Natural killer cell (primary cell): ENCODE measurements at regions not wholly inside any gene's neighbourhood (a gene's known extent, or its start where the extent isn't known, plus 50 kb on each side); places are given as distances from the start of the nearest gene placed in this dataset.

ENCODE experiments used
- ATAC-seq, 3 donors: fragments of 150-1000 bp in 2 of 3; fragments of 200-7000 bp in 1 of 3; cut with Tn5 transposase; 1 replicate in 1 of 3; 2 replicates in 2 of 3; pipeline ENCODE4 v1.10.0; 2021; ENCODE audit warnings: mild to moderate bottlenecking in 2 of 3, moderate library complexity in 2 of 3
- DNase-seq, 2 donors: peaks; one replicate each; pipeline versions ENCODE4 v3.0.0 to v3.0.0-alpha.2; 2013 to 2021; ENCODE audit warnings: mixed read lengths in 1 of 2
- H3K27ac ChIP-seq: one replicate; pipeline ENCODE4 v1.5.1; 2013; ENCODE audit warnings: mild to moderate bottlenecking, low read length
- H3K27me3 ChIP-seq: one replicate; pipeline ENCODE4 v1.6.1; 2013; ENCODE audit warnings: low read length; ENCODE audit not compliant: control insufficient read depth, insufficient read depth
- H3K36me3 ChIP-seq: one replicate; pipeline ENCODE4 v1.6.1; 2013; ENCODE audit warnings: low read length; ENCODE audit not compliant: control insufficient read depth, insufficient read depth
- H3K4me1 ChIP-seq: one replicate; pipeline ENCODE4 v1.6.1; 2013; ENCODE audit warnings: low read length; ENCODE audit not compliant: control insufficient read depth, insufficient read depth
- H3K4me3 ChIP-seq: one replicate; pipeline ENCODE4 v1.5.1; 2013; ENCODE audit warnings: low read length
- H3K9me3 ChIP-seq: one replicate; pipeline ENCODE4 v1.6.1; 2013; ENCODE audit warnings: low read length; ENCODE audit not compliant: control insufficient read depth, insufficient read depth
- H3K27ac Mint-ChIP-seq, 2 donors: one replicate each; pipeline ENCODE4 v1.8.0; 2022; ENCODE audit warnings: mild to moderate bottlenecking in 2 of 2, mixed read lengths in 2 of 2, moderate library complexity in 1 of 2
- H3K27me3 Mint-ChIP-seq, 2 donors: one replicate each; pipeline ENCODE4 v1.8.0; 2022; ENCODE audit warnings: low read depth in 2 of 2, mixed read lengths in 2 of 2
- H3K36me3 Mint-ChIP-seq: one replicate; pipeline ENCODE4 v1.8.0; 2022; ENCODE audit warnings: mixed read lengths
- H3K4me1 Mint-ChIP-seq, 2 donors: one replicate each; pipeline ENCODE4 v1.8.0; 2022; ENCODE audit warnings: mixed read lengths in 2 of 2
- H3K4me3 Mint-ChIP-seq: one replicate; pipeline ENCODE4 v1.8.0; 2022; ENCODE audit warnings: mild to moderate bottlenecking, moderate library complexity, mixed read lengths
- H3K9me3 Mint-ChIP-seq, 2 donors: one replicate each; pipeline ENCODE4 v1.8.0; 2022; ENCODE audit warnings: mixed read lengths in 2 of 2
- CTCF ChIP-seq: fragments of 200-600 bp; IDR thresholded peaks from one replicate; pipeline ENCODE4 v1.8.0; 2022; ENCODE audit warnings: antibody characterized with exemption
- WGBS: methylation state at CpG from one replicate; pipeline ENCODE4 v1.1.7; 2013; ENCODE audit warnings: missing lambda C conversion rate; ENCODE audit not compliant: insufficient coverage; 5-methylcytosine and 5-hydroxymethylcytosine counted together
- intact Hi-C: fragments of 100-400 bp; cut with micrococcal nuclease; formaldehyde crosslinking; loops from one replicate; pipeline ENCODE4 v1.14.2; 2022

- Histone ChIP-seq H3K4me1 (no peaks in the 10 kb centered on the region), H3K4me3 (no peak overlapping the region), H3K9me3 (peaks cover 8% of the 10 kb centered on the region), H3K27ac (no peak overlapping the region), H3K27me3 (no peaks in the 10 kb centered on the region), H3K36me3 (no peaks in the 10 kb centered on the region)
- no peak overlapping the region for H3K27ac Mint-ChIP-seq
- peaks cover 11% of the 10 kb centered on the region for H3K36me3 Mint-ChIP-seq
- WGBS = 100% methylated on average over 1 of the region's 1 CpG
- no peak for TF ChIP-seq CTCF
- H3K9me3 Mint-ChIP-seq = peaks cover 15 to 25% of the 10 kb centered on the region in 2 donors
- ATAC-seq (no peak), DNase-seq (no peak)
- H3K4me3 Mint-ChIP-seq = no peak overlapping the region
- H3K4me1 Mint-ChIP-seq = no peaks in the 10 kb centered on the region
- intact Hi-C loops = no loop called here
- H3K27me3 Mint-ChIP-seq = no peaks in the 10 kb centered on the region
These were observed 254.0 kb upstream of the FSIP2 start for GRCh38 chr2:185484602-185485001.

GRCh38 chr2:185502351-185502750 is 236.3 kb upstream of the FSIP2 start:
- intact Hi-C loops = no loop called here
- DNase-seq = no peak

GRCh38 chr2:185507719-185508118 is 230.9 kb upstream of the FSIP2 start:
- ATAC-seq (no peak), DNase-seq (no peak)
- peaks cover 14% of the 10 kb centered on the region for H3K36me3 Mint-ChIP-seq
- H3K27me3 ChIP-seq = no peaks in the 10 kb centered on the region
- peaks cover 7 to 28% of the 10 kb centered on the region in 2 donors for H3K9me3 Mint-ChIP-seq
- intact Hi-C loops = no loop called here
- no peak overlapping the region for H3K27ac ChIP-seq
- no peaks in the 10 kb centered on the region for H3K27me3 Mint-ChIP-seq
- WGBS = 92% methylated on average over 4 of the region's 4 CpGs
- no peak overlapping the region for H3K27ac Mint-ChIP-seq
- no peaks in the 10 kb centered on the region for H3K36me3 ChIP-seq
- H3K4me3 Mint-ChIP-seq = no peak overlapping the region
- no peak overlapping the region for H3K4me3 ChIP-seq
- no peaks in the 10 kb centered on the region for H3K4me1 Mint-ChIP-seq
- no peak for TF ChIP-seq CTCF
- no peaks in the 10 kb centered on the region for H3K4me1 ChIP-seq
- peaks cover 3% of the 10 kb centered on the region for H3K9me3 ChIP-seq

More at GRCh38 chr2:185502351-185502750, 236.3 kb upstream of the FSIP2 start:
- Histone ChIP-seq H3K9me3 (peaks cover 5% of the 10 kb centered on the region), H3K4me3 (no peak overlapping the region), H3K4me1 (no peaks in the 10 kb centered on the region), H3K27me3 (no peaks in the 10 kb centered on the region), H3K27ac (no peak overlapping the region), H3K36me3 (no peaks in the 10 kb centered on the region)
- Mint-ChIP-seq H3K4me3 (no peak overlapping the region), H3K9me3 (peaks cover 3 to 21% of the 10 kb centered on the region in 2 donors), H3K4me1 (no peaks in the 10 kb centered on the region), H3K27ac (no peak overlapping the region), H3K36me3 (peaks cover 7% of the 10 kb centered on the region), H3K27me3 (no peaks in the 10 kb centered on the region)
- no peak for TF ChIP-seq CTCF
- WGBS = 14% methylated on average over 1 of the region's 1 CpG
- ATAC-seq = no peak

GRCh38 chr2:185510060-185510459 is 228.5 kb upstream of the FSIP2 start:
- no peaks in the 10 kb centered on the region for H3K4me1 ChIP-seq
- Mint-ChIP-seq H3K4me3 (no peak overlapping the region), H3K9me3 (peaks cover 10 to 27% of the 10 kb centered on the region in 2 donors), H3K27me3 (no peaks in the 10 kb centered on the region), H3K4me1 (no peaks in the 10 kb centered on the region), H3K36me3 (peaks cover 22% of the 10 kb centered on the region), H3K27ac (no peak overlapping the region)
- peaks cover 3% of the 10 kb centered on the region for H3K9me3 ChIP-seq
- no peaks in the 10 kb centered on the region for H3K27me3 ChIP-seq
- intact Hi-C loops = no loop called here
- H3K4me3 ChIP-seq = no peak overlapping the region
- no peak overlapping the region for H3K27ac ChIP-seq
- ATAC-seq (no peak), DNase-seq (no peak)
- TF ChIP-seq CTCF = no peak
- no CpG with 5 or more reads among the region's 3 CpGs for WGBS
- H3K36me3 ChIP-seq = no peaks in the 10 kb centered on the region
